ENCODE measurements at regions not wholly inside any gene's neighbourhood (a gene's known extent, or its start where the extent isn't known, plus 50 kb on each side); places are given as distances from the start of the nearest gene placed in this dataset.
"Not testable (repeated sequence)": the region's sequence is repeated elsewhere in the genome, so short reads cannot be mapped to it uniquely, and the experiment has no call there.

DNA sequence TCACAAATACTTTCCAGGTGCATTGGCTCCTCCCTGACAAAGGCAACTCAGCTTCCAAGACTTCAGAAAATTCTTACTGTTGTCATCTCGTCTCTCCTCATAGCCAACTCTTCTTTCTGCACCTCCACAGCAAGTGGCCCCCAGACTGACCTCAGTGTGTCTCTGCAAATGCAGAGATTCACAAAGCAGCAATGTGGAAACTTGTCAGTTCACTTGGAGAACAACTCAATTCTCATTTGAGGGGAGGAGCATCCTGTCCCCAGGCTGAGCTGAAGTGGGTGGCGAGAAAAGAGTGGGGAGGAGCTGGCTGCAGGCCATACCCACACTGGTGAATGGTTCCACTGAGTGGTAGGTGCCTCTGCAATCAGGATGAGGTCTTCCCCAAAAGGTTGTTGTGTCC lies 248.7 kb upstream of the IL12A start:
- no peak for DNase-seq

DNA sequence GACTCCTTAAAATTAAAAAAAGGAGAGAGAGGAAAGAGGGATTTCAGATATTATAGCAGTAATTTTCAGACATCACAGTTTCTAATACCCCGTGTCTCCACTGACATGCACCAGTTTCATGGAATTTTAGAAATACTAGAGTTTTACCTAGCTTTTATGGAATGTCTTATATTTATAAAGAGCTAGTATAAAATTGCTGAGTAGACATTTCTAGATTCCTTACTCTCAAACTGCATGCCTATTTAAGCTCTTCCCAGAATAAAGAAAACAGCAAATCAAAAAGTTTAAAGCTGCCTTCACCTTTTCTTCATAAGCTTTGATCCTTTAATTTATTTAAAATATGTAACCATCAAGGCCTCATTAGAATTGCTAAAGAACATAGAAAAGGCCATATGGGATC lies 247.4 kb upstream of the IL12A start:
- no peak for DNase-seq

DNA sequence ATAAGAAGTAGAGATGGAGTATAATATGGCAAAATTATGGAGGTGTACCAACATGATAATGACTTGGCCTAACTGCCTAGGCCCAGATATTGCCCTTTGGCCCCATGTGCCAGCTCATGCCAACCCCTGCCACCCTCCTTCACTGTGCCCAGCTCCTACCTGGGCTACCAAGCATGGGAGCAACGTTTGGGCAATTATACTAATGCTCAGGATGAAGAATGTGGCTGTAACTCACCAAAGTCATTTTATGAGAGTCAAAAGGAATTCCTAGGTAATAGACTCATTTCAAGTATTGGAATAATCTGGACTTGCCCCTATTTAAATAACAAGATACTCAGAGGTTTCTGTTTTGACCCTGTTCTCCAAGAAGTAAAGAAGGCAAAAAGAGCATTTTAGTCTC lies 240.2 kb upstream of the IL12A start:
- DNase-seq = no peak

DNA sequence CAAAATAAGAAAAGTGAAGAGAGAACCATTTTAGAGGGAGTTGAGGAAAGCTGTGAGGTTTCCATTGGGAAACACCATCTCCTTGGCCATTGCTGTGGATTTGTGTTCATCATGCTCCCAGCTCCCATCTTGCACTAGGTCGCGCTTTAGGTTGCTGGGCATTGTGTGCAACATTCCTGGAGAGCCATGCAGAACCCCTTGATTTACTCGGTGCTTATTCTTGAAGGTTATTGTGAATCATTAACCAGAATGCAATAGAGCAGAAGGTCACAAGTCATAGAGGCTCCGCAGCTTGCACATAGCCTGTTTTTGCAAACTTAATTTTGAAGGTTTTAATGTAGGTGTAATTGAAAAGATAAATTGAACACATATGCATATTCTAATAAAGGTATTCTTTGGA lies 239.2 kb upstream of the IL12A start:
- no peak for DNase-seq

DNA sequence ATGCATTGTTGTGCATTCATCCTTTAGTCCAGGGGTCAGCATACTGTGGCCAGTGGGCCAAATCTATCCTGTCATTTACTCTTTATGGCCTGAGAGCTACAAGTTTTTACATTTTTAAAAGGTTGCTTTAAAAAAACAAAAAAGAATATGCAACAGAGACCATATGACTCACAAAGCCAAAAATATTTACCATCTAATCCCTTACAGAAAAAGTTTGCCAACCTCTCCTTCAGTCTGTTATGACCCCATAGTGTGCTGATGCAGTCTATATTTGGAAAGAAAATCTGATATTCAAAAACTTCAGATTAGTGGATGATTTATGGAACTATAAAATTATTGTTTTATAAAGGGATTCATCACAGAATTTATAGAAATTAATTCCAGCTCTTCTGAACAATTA lies 237.5 kb upstream of the IL12A start:
- DNase-seq = no peak

DNA sequence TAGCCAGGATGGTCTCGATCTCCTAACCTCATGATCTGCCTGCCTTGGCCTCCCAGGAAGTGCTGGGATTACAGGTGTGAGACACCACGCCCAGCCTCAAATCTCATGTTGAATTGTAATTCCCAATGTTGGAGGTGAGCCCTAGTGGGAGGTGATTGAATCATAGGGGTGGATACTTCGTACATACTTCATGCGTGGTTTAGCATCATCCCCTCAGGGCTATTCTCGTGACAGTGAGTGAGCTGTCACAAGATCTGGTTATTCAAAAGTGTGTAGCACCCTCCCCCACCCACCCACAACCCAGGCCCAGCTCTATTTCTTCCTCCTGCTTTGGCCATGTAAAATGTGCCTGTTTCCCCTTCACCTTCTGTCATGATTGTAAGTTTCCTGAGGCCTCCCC lies 236.9 kb upstream of the IL12A start:
- DNase-seq = no peak

DNA sequence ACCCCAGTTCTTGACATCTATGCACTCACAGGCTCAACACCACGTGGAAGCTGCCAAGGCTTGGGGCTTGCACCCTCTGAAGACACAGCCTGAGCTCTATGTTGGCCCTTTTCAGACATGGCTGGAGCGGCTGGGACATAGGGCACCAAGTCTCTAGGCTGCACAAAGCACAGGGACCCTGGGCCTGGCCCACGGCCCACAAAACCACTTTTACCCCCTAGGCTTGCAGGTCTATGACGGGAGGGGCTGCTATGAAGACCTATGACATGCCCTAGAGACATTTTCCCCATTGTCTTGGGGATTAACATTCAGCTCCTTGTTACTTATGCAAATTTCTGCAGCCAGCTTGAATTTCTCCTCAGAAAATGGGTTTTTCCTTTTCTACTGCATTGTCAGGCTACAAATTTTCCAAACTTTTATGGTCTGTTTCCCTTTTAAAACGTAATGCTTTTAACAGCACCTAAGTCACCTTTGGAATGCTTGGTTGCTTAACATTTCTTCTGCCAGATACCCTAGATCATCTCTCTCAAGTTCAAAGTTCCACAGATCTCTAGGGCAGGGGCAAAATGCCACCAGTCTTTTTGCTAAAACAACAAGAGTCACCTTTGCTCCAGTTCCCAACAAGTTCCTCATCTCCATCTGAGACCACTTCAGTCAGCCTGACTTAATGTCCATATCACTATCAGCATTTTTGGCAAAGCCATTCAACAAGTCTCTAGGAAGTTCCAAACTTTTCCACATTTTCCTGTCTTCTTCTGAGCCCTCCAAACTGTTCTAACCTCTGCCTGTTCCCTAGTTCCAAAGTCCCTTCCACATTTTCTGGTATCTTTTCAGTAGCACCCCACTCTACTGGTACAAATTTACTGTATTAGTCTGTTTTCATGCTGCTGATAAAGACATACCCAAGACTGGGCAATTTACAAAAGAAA lies 232.1 kb upstream of the IL12A start:
- not testable (repeated sequence) for DNase-seq

DNA sequence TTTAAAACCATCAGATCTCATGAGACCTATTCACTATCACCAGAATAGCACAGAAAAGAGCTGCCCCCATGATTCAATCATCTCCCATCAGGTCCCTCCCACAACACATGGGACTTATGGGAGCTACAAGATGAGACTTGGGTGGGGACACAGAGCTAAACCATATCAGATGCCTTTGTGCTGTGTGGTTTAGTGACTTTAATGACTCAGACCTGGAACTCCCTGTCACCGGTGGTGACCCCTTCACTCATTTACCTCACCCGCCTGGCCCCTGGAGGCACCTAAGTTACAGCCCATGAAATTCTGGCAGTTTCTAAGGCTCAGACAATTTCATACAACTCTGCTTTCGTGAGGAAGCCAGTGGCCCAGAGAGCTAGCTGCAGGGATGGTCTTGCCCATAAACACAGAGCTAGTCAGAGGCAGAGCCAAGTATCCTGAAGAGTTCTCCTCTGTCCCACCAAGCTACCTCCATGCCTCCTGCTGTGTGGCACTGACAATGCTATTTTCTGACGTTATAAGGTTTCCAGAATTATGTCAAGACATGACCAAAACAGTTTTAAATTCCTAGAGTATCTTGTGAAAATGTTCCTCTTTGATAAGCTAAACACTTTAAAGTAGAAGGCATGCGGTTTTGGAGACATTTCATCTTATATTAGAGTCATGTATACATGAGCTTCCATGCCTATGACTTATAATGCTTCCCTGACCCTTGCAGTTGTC lies 231.1 kb upstream of the IL12A start:
- DNase-seq = no peak

DNA sequence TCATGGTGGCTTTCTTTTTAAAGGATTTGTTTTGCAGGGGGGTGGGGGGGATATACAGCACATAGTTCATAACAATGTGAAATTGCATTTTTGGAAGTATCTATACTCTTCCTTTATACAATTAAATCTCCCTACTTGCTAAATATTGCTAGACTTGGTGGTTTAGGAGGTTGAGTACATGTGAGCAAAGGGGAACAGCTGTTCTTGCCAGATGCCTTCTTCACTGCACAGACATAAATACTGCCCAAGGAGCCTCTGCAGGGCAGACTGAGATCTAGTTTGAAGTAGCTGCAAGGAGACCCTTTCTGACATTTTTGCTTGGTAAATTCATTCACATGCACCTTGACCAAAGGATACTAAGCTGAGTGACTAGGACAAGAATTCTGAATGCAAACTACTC lies 228.6 kb upstream of the IL12A start:
- no peak for DNase-seq

DNA sequence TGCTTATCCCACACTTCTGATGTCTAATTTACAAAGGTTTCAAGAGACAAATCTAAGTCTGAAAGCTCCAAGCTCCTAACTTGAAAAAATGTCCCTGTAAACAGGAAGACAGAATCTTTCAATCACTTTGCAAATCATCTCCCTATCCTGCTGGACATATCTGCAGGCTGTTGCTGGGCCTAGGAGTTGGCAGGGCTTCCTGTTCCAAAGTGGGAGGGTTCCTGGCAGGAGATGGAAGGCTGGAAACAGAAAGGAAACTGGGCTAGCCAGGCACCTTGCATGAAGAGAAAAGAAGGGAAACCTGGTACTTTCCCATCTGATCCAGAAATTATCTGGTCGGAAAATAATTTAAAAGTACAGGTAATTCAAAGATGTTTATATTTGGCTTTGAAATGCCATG lies 227.3 kb upstream of the IL12A start:
- DNase-seq = no peak

DNA sequence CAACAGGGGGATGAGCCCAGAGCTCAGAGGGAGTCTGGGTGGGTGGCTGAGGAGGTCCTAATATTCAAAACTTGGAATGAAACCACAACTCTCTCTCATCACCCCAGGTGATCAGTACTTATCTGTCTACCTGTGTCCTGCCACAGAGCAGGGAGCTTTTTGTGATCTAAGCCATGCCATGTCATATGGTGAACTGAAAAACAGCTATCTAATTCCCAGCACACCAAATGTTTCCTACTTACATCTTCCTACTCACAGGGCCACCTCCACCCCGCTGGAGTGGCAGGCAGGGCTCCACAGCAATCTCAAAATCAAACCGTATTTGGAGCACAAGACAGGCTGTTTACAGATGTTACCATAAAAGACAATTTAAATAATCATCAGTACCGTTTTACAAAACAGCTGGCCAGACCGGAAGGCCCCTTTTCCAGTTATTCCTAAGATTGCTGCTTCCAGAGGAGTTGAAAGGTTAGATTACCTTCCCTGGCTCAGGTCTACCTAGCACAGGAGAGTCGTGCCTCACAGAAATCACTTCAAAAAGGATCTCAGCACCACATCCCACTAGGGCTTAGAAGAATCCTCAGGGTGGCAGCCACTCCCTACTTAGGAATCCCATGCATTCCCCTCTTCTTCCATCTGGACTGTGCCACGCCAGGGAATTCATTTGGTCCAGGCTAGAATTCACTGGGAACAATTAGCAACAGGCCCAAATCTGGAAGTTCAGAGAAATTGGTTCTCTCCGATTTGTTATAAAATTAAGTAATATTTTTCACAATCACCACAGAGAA lies 226.6 kb upstream of the IL12A start:
- DNase-seq = no peak

DNA sequence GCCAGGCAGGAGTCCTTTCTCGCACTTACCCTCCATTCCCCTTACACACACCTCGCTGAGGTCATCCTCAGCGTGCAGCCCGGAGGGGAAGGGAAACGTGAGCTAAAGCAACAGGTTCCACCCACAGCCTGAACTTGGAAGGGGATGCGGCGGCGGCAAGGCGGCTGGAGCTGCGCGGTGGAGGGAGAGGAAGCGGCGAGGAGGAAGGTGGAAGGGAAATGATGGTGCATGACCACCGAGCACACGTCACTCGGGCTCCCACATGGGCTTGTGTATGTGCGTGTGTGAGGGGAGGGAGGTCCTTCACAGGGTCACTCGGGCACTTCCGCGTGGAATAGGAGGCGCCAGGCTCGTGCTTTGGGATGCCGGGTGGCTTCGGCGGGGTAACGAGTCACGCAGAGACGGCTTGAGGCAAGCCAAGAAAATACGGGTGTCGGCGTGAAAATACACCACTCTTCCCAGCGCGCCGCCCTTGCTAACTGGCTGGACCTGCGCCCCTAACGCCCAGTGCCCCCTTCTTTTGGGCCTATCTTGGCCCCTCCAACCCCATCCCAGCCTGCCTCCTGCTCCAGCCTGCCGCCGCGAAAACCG lies 225.5 kb upstream of the IL12A start:
- no peak for DNase-seq

DNA sequence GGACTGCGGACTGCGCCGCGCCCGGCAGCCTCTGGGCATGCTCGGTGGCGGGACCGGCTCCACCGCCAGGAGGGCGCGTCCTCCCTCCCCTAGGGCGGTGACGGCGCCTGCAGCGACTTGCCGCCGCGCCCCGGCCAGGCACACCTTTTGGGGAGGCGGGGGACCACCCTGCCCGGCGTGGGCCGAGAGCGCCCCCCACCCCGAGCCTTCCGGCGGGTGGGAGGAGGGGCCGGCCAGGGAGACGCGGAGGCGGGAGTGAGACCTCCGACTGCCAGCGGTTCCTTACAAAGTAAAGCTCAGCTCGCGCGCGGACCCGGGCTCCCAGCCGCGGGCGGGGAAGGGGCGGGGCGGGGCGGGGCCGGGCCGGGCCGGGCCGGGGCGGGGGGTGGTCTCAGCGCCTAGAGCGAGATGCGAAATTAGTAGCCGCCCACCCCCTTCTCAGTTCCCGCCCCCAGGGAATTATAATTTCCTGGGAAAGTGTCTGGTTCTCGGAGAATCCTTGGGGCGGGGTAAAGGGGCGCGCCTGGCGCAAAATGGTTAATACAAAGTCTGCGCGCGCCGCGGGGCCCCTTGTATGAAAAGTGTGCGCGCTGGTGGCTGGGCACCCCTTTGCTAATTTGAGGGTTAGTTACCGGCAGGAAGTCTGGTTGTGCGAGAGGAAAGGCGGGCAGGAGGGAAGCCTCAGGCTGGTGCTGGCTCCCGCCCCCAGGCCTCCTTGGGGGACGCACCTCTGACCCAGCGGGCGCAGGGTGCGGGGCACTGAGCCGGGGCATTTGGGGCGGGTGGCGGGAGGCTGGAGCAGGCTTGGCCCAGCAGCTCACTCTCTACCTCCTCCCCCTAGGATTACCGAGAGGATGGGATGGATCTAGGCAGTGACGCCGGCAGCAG lies 224.8 kb upstream of the IL12A start:
- no peak for DNase-seq

DNA sequence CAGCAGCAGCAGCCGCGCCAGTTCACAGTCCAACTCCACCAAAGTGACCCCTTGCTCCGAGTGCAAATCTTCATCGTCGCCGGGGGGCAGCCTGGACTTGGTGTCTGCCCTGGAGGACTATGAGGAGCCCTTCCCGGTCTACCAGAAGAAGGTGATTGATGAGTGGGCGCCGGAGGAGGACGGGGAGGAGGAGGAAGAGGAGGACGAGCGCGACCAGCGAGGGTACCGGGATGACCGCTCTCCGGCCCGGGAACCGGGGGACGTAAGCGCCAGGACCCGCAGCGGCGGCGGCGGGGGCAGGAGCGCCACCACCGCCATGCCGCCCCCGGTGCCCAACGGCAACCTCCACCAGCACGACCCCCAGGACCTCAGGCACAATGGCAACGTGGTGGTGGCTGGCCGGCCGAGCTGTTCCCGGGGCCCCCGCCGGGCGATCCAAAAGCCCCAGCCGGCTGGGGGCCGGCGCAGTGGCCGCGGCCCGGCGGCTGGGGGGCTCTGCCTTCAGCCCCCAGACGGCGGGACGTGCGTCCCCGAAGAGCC lies 224.1 kb upstream of the IL12A start:
- no peak for DNase-seq

DNA sequence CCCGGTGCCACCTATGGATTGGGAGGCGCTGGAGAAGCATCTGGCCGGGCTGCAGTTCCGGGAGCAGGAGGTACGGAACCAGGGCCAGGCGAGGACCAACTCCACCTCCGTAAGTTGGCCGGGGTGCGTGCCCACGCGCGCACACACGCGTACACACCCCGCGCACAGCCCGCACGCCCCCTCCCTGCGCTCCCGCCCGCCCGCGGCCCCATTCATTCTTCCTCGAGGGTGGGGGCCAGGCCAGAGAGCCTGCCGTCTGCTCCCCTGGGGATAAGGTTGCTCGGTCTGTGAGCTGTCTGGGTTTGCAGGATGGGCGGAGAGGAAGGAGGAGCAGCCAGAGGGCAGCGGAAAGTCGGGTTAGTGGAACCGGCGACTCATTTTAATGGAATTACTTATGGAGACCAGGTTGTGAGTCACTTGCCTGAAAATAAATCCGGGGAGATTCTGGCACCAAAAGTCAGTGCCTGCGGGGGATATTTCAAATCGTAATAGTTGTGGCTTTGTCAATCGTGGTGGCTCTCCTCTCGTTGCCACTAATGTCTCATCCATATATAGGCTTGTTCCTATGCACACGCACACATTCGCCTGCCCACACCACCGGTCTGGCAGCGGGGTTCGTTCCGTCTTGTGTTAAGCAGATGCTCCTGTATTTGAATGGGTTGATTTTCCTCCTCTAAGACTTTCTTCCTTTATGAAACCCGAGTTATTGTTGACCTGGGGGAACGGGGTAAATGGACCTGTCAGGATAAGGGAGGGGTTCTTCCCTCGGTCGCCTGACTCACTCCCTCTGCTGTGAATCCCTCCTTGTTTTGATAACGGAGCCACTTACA lies 223.4 kb upstream of the IL12A start:
- DNase-seq = no peak

DNA sequence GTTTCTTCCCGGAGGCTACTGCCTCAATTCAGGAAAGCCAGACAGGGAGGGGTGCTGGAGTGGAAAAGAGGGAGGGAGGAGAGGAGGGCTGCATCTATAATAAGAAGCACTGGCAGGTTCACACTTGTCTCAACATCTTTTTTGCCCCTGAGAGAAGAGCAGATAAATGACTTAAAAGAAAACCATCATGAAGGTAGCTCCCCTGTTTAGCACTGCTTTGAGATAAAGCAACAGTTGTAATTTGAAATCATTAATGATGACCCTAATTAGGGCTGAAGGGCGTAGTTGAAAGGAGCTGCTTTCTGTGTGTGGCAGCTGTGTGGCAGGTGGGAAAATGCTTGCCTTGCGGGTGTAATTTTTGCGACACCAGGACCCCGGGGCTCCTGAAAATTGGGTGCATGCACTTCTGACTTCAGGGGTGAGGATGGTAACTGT lies 222.8 kb upstream of the IL12A start:
- no peak for DNase-seq

DNA sequence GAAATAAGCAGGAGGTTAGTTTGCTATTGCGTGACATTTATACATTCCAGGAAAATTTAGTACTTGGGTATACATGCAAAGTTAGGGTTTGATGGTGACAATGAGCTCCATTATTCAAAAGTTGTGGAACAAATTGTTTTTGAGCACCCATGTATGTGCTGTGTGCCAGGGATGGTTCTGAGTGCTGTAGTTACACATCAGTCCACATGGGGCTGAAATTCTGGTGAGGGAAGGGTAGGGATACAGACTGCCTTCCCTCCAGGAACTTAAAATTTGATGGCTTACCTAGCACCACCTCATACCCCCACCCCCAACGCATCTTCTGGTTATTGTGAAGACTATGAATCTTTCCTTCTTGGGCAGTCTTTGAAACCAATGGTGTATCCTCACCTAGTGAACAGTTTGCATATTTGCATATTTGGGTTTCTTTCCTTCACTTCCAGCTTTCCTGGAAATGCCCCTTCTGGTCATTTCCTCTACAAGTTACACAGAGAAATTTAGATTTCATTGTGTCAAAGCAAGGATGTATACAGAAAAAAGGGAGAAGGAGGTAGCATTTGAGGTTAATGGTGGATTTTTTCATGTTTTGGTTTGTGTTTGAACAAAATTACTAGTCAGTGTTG lies 222.0 kb upstream of the IL12A start:
- DNase-seq = no peak

DNA sequence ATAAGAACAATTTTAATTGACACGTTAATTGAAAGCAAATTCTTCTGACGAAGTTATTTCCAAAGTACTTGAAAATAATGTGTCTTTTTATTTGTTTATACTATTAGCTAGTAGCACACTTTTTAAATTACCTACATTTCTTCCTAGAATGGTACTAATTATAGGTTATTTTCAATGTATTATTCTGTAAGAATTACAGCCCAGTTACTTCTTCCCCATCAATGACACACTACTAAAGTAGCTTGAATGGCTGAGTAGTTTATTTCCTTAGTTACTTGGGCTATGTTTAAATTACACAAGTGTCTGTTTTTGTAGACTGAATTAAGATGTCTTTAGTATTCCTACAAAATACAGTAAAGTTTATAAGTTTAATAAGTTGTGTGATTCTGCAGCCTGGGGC lies 217.6 kb upstream of the IL12A start:
- DNase-seq = no peak

DNA sequence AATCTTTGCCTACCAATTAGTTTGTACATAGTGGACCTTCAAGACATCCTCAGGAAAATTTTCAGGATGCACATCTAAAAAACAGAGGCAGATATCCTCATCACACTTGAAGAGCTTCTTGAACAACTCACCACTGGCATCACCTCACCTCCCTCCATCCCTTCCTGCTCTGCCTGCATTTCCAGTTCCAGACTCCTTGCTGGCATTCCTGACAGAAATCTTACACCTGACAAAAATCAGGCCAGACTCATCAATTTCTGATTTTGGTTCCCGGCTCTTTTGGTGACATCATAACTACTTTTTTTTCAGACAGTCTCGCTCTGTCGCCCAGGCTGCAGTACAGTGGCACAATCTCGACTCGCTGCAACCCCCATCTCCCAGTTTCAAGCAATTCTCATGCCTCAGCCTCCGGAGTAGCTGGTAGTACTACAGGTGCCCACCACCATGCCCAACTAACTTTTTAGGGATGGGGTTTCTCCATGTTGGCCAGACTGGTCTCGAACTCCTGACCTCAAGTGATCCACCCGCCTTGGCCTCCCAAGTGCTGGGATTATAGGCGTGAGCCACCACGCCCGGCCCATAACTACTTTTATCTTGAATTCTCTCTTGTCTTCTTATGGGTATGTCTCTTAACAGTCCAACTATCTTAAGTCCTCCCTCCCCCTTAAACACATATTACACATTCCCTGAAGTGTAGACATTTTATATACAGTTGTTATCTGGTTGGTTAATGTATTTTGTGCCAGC lies 216.6 kb upstream of the IL12A start:
- DNase-seq = no peak
